ENCODE measurements at regions not wholly inside any gene's neighbourhood (a gene's known extent, or its start where the extent isn't known, plus 50 kb on each side); places are given as distances from the start of the nearest gene placed in this dataset.

DNA sequence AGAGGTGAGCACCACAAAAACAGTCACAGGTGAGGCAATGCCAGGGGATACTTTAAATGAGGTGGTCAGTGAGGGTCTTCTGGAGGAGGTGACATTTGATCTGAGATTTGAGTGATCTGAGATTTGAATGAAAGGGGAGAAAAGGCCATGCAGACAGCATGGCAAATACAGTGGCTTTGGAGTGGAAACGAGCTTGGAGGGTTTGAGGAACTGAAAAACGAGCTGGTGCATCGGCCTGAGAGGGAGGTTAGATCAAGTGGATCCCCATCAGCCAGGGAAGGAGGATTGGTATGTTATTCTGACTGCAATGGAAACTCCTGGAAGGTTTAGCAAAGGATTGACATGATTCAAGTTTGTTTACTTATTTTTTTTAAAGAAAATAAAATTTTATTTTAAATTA is 245.1 kb downstream of the KCNS3 start:
- peaks cover 0 to 9% of the 10 kb centered on the region in 2 donors for H3K27me3 Mint-ChIP-seq
- CTCF ChIA-PET (ENCODE audit: partially characterized antibody), result no interaction called here
- POLR2A ChIA-PET (ENCODE audit: partially characterized antibody), result no interaction called here
- Histone ChIP-seq H3K27ac (ENCODE audit: low read depth, low read length) (no peak overlapping the region), H3K4me3 (ENCODE audit: low read length in 2 of 2) (no peak overlapping the region), H3K27me3 (ENCODE audit: insufficient read depth, low read length) (no peaks in the 10 kb centered on the region), H3K36me3 (ENCODE audit: insufficient read depth, low read length) (no peaks in the 10 kb centered on the region), H3K4me1 (ENCODE audit: insufficient read depth, low read length) (no peaks in the 10 kb centered on the region), H3K9me3 (ENCODE audit: control insufficient read depth in 1 of 2, low read length in 2 of 2) (no peaks in the 10 kb centered on the region)
- no peak overlapping the region for H3K4me3 Mint-ChIP-seq
- no peak overlapping the region for H3K27ac Mint-ChIP-seq
- DNase-seq, result no peak
- no peaks in the 10 kb centered on the region for H3K4me1 Mint-ChIP-seq
- no peaks in the 10 kb centered on the region for H3K36me3 Mint-ChIP-seq
- intact Hi-C loops (cut with micrococcal nuclease), result no loop called here
- H3K9me3 Mint-ChIP-seq, result peaks cover 0 to 4% (median 0%) of the 10 kb centered on the region in 8 donors

DNA sequence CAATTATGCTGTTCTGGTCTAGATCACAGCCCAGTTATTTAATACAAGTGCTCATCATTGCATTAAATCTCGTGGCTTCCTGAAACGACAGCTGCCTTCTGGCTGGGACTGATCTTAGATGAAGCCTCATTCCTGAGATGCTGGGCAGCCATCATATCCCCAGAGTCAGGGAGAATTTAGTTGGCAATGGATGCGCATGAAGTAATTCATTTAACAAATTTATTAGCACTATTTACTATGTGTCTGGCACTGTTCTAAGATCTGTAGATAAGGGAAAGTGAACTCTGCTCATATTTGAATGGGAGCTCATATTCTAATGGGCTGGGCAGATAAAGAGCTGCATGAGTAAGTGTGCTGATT is 244.7 kb downstream of the KCNS3 start:
- peaks cover 0 to 4% (median 0%) of the 10 kb centered on the region in 8 donors for H3K9me3 Mint-ChIP-seq
- no peaks in the 10 kb centered on the region for H3K36me3 Mint-ChIP-seq
- no peak overlapping the region for H3K4me3 ChIP-seq (ENCODE audit: low read length in 2 of 2)
- no peaks in the 10 kb centered on the region for H3K36me3 ChIP-seq (ENCODE audit: insufficient read depth, low read length)
- no peaks in the 10 kb centered on the region for H3K4me1 Mint-ChIP-seq
- H3K27ac ChIP-seq (ENCODE audit: low read depth, low read length), result no peak overlapping the region
- H3K27ac Mint-ChIP-seq, result no peak overlapping the region
- no peak for DNase-seq
- intact Hi-C loops (cut with micrococcal nuclease), result no loop called here
- peaks cover 0 to 9% of the 10 kb centered on the region in 2 donors for H3K27me3 Mint-ChIP-seq
- no peak overlapping the region for H3K4me3 Mint-ChIP-seq
- no peaks in the 10 kb centered on the region for H3K4me1 ChIP-seq (ENCODE audit: insufficient read depth, low read length)
- no peaks in the 10 kb centered on the region for H3K27me3 ChIP-seq (ENCODE audit: insufficient read depth, low read length)
- CTCF ChIA-PET (ENCODE audit: partially characterized antibody), result no interaction called here
- POLR2A ChIA-PET (ENCODE audit: partially characterized antibody), result no interaction called here
- H3K9me3 ChIP-seq (ENCODE audit: control insufficient read depth in 1 of 2, low read length in 2 of 2), result no peaks in the 10 kb centered on the region

DNA sequence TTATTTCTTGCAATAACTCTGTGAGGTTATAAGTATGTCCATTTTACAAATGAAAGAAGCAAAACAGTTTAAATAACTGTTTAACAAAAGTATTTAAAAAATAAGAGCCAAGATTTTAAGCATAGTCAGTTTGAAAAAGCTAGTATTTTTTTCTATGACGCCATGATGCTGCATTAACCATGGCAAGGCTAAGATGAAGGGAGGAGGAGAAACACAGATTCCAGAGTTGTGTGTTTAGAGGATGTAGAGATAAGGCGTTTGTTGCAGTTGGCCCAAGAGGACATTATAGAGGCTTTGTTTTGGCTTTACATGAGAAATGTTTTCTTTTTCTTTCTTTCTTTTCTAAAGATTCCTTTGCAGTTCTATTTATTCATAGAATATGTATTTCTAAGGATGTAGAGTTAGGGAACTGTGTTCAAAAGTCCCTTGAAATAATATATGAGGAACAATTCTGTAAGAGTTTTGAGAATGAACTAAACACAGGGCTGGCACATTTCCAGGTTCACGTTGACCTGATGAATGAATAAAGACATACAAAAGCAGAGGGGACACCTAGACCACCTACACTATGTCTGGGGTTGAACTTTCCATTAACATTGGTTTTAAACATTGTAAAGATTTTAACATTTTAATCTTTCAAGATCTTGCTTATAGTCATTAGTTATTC is 244.2 kb downstream of the KCNS3 start:
- no peak overlapping the region for H3K4me3 Mint-ChIP-seq
- H3K27me3 ChIP-seq (ENCODE audit: insufficient read depth, low read length), result no peaks in the 10 kb centered on the region

DNA sequence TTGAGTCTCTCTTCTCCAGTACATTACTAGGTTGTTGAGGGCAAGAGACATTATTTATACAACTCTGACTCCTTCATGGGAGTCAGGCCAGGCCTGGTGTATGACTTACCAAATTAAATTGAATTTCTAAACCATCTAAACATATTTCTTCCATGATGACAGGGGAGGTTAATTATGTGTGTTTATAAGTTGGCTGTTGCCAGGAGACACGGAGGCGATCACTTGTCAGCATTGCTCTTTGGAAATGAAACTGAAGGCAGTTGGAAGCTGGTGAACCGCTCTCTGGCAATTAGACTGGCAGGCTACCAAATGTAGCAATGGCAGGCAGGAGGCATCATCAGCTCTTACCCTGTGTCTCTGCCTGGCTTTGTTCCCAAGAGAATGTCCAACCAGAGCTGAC is 241.4 kb downstream of the KCNS3 start:
- no peaks in the 10 kb centered on the region for H3K4me1 ChIP-seq (ENCODE audit: insufficient read depth, low read length)
- Mint-ChIP-seq H3K4me1 (no peaks in the 10 kb centered on the region), H3K36me3 (no peaks in the 10 kb centered on the region), H3K27me3 (peaks cover 0 to 9% of the 10 kb centered on the region in 2 donors), H3K27ac (no peak overlapping the region), H3K4me3 (no peak overlapping the region), H3K9me3 (peaks cover 0 to 10% (median 0%) of the 10 kb centered on the region in 8 donors)
- H3K27me3 ChIP-seq (ENCODE audit: insufficient read depth, low read length), result no peaks in the 10 kb centered on the region
- no peaks in the 10 kb centered on the region for H3K9me3 ChIP-seq (ENCODE audit: control insufficient read depth in 1 of 2, low read length in 2 of 2)
- intact Hi-C loops (cut with micrococcal nuclease), result no loop called here
- ChIA-PET POLR2A (ENCODE audit: partially characterized antibody) (no interaction called here), CTCF (ENCODE audit: partially characterized antibody) (no interaction called here)
- no peak overlapping the region for H3K4me3 ChIP-seq (ENCODE audit: low read length in 2 of 2)
- DNase-seq, result no peak
- no peaks in the 10 kb centered on the region for H3K36me3 ChIP-seq (ENCODE audit: insufficient read depth, low read length)
- no peak overlapping the region for H3K27ac ChIP-seq (ENCODE audit: low read depth, low read length)

More for the DNA sequence above, 244.2 kb downstream of the KCNS3 start:
- H3K36me3 Mint-ChIP-seq, result no peaks in the 10 kb centered on the region
- H3K27ac ChIP-seq (ENCODE audit: low read depth, low read length), result no peak overlapping the region
- DNase-seq, result no peak
- no peaks in the 10 kb centered on the region for H3K4me1 Mint-ChIP-seq
- no peaks in the 10 kb centered on the region for H3K36me3 ChIP-seq (ENCODE audit: insufficient read depth, low read length)
- H3K4me3 ChIP-seq (ENCODE audit: low read length in 2 of 2), result no peak overlapping the region
- no peaks in the 10 kb centered on the region for H3K4me1 ChIP-seq (ENCODE audit: insufficient read depth, low read length)
- no peaks in the 10 kb centered on the region for H3K9me3 ChIP-seq (ENCODE audit: control insufficient read depth in 1 of 2, low read length in 2 of 2)
- no peak overlapping the region for H3K27ac Mint-ChIP-seq
- intact Hi-C loops (cut with micrococcal nuclease), result no loop called here
- ChIA-PET POLR2A (ENCODE audit: partially characterized antibody) (no interaction called here), CTCF (ENCODE audit: partially characterized antibody) (no interaction called here)
- peaks cover 0 to 9% of the 10 kb centered on the region in 2 donors for H3K27me3 Mint-ChIP-seq
- peaks cover 0 to 4% (median 0%) of the 10 kb centered on the region in 8 donors for H3K9me3 Mint-ChIP-seq

DNA sequence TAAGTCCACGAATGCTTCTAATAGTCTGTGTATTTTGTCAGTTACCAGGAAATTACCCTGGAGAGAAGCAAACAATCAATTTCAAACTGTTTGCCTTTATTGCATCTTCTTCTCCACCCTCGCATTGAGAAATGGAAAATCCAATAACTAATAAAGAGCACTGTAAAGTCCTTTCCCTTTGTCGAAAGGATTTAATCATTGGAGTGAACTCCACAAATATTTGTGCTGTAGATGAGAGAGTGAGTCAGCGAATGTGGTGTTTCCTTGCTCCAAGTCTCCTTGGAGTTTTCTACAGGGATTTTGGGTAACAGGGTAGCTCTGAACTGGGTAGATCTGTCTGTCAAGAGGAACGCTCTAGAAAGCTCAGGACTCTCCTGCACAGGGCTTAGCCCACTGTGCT is 240.2 kb downstream of the KCNS3 start:
- Histone ChIP-seq H3K27me3 (ENCODE audit: insufficient read depth, low read length) (no peaks in the 10 kb centered on the region), H3K4me3 (ENCODE audit: low read length in 2 of 2) (no peak overlapping the region), H3K27ac (ENCODE audit: low read depth, low read length) (no peak overlapping the region), H3K9me3 (ENCODE audit: control insufficient read depth in 1 of 2, low read length in 2 of 2) (no peaks in the 10 kb centered on the region), H3K36me3 (ENCODE audit: insufficient read depth, low read length) (no peaks in the 10 kb centered on the region), H3K4me1 (ENCODE audit: insufficient read depth, low read length) (no peaks in the 10 kb centered on the region)
- ChIA-PET CTCF (ENCODE audit: partially characterized antibody) (no interaction called here), POLR2A (ENCODE audit: partially characterized antibody) (no interaction called here)
- intact Hi-C loops (cut with micrococcal nuclease), result no loop called here
- DNase-seq, result no peak
- Mint-ChIP-seq H3K4me3 (no peak overlapping the region), H3K36me3 (no peaks in the 10 kb centered on the region), H3K4me1 (no peaks in the 10 kb centered on the region), H3K27ac (no peak overlapping the region), H3K27me3 (peaks cover 0 to 9% of the 10 kb centered on the region in 2 donors), H3K9me3 (peaks cover 0 to 10% (median 0%) of the 10 kb centered on the region in 8 donors)

DNA sequence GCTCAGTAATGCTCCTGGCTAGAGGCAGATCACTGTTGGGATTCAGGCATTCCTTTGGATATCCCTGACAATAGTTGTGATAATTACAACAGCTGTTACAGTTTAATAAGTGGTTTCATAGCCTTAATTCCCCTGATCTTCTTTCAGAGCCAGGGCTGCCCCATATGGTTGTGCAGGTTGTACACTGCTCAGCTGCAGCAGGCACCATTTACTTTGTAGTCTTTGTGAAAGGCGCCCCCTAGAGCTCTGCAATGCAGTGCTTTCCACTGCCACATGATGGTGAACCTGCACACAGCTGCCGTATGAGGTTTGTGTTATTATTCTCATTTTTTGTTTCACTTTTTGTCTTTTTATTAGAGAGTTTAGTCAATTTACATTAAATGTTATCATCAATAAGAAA is 239.1 kb downstream of the KCNS3 start:
- H3K9me3 Mint-ChIP-seq, result peaks cover 0 to 10% (median 0%) of the 10 kb centered on the region in 8 donors
- no peaks in the 10 kb centered on the region for H3K4me1 Mint-ChIP-seq
- H3K27me3 Mint-ChIP-seq, result peaks cover 0 to 9% of the 10 kb centered on the region in 2 donors
- intact Hi-C loops (cut with micrococcal nuclease), result no loop called here
- H3K27ac ChIP-seq (ENCODE audit: low read depth, low read length), result no peak overlapping the region
- H3K9me3 ChIP-seq (ENCODE audit: control insufficient read depth in 1 of 2, low read length in 2 of 2), result no peaks in the 10 kb centered on the region
- no peaks in the 10 kb centered on the region for H3K36me3 Mint-ChIP-seq
- POLR2A ChIA-PET (ENCODE audit: partially characterized antibody), result no interaction called here
- H3K4me3 ChIP-seq (ENCODE audit: low read length in 2 of 2), result no peak overlapping the region
- H3K27ac Mint-ChIP-seq, result no peak overlapping the region
- H3K27me3 ChIP-seq (ENCODE audit: insufficient read depth, low read length), result no peaks in the 10 kb centered on the region
- no peaks in the 10 kb centered on the region for H3K4me1 ChIP-seq (ENCODE audit: insufficient read depth, low read length)
- CTCF ChIA-PET (ENCODE audit: partially characterized antibody), result no interaction called here
- no peak for DNase-seq
- H3K36me3 ChIP-seq (ENCODE audit: insufficient read depth, low read length), result no peaks in the 10 kb centered on the region
- H3K4me3 Mint-ChIP-seq, result no peak overlapping the region

DNA sequence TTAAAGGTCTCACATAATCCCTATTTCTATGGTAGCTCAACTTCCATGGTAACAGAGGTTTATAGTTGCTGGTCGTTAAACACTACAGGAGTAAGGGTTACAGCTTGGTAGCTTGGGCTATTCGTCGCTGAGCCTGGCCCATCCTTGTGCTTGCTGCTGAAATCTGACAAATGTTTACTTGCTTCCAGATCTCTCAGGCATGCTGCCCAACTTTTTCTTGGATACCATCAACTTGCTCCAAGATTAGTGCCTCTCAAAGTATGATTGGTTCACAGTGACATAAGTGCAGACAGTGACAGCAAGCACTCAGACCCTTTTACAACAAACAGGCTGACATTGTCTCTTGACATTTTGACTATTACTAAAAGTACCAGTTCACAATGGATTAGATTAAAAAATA is 231.8 kb downstream of the KCNS3 start:
- ChIA-PET POLR2A (ENCODE audit: partially characterized antibody) (no interaction called here), CTCF (ENCODE audit: partially characterized antibody) (no interaction called here)

DNA sequence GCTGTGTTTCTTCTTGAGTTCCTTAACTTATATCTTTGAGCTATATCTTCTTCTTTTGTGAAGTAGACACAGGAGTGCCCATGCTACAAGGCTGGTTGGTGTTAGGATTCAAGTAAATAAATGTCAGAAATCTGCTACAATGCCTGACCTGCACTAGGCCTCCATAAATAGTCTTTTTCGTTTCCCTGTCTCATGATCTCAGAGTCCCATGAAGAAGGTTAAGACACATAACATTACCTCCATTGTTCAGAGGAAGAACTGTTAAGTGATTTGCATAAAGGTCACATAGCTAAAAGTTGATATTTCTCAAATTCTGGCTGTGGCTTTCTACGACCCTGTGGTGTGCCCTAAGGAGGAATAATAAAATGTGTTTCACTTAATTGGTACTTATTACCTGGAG is 228.4 kb downstream of the KCNS3 start:
- Histone ChIP-seq H3K36me3 (ENCODE audit: insufficient read depth, low read length) (no peaks in the 10 kb centered on the region), H3K27me3 (ENCODE audit: insufficient read depth, low read length) (no peaks in the 10 kb centered on the region), H3K4me1 (ENCODE audit: insufficient read depth, low read length) (no peaks in the 10 kb centered on the region), H3K27ac (ENCODE audit: low read depth, low read length) (no peak overlapping the region), H3K9me3 (ENCODE audit: control insufficient read depth in 1 of 2, low read length in 2 of 2) (no peaks in the 10 kb centered on the region), H3K4me3 (ENCODE audit: low read length in 2 of 2) (no peak overlapping the region)
- no peaks in the 10 kb centered on the region for H3K4me1 Mint-ChIP-seq
- no peak overlapping the region for H3K27ac Mint-ChIP-seq
- ChIA-PET CTCF (ENCODE audit: partially characterized antibody) (no interaction called here), POLR2A (ENCODE audit: partially characterized antibody) (no interaction called here)
- peaks cover 0 to 4% of the 10 kb centered on the region in 2 donors for H3K27me3 Mint-ChIP-seq
- H3K36me3 Mint-ChIP-seq, result no peaks in the 10 kb centered on the region
- H3K9me3 Mint-ChIP-seq, result peaks cover 0 to 3% (median 0%) of the 10 kb centered on the region in 8 donors
- no peak for DNase-seq
- intact Hi-C loops (cut with micrococcal nuclease), result no loop called here
- no peak overlapping the region for H3K4me3 Mint-ChIP-seq

More for the DNA sequence above, 231.8 kb downstream of the KCNS3 start:
- DNase-seq, result no peak
- Mint-ChIP-seq H3K9me3 (peaks cover 0 to 3% (median 0%) of the 10 kb centered on the region in 8 donors), H3K27ac (no peak overlapping the region), H3K4me3 (no peak overlapping the region), H3K27me3 (peaks cover 0 to 4% of the 10 kb centered on the region in 2 donors), H3K4me1 (no peaks in the 10 kb centered on the region), H3K36me3 (no peaks in the 10 kb centered on the region)
- intact Hi-C loops (cut with micrococcal nuclease), result no loop called here
- no peak overlapping the region for H3K27ac ChIP-seq (ENCODE audit: low read depth, low read length)
- no peaks in the 10 kb centered on the region for H3K4me1 ChIP-seq (ENCODE audit: insufficient read depth, low read length)
- H3K4me3 ChIP-seq (ENCODE audit: low read length in 2 of 2), result no peak overlapping the region
- no peaks in the 10 kb centered on the region for H3K36me3 ChIP-seq (ENCODE audit: insufficient read depth, low read length)
- H3K9me3 ChIP-seq (ENCODE audit: control insufficient read depth in 1 of 2, low read length in 2 of 2), result no peaks in the 10 kb centered on the region
- H3K27me3 ChIP-seq (ENCODE audit: insufficient read depth, low read length), result no peaks in the 10 kb centered on the region
